GM23338 (cell line): ENCODE measurements at regions not wholly inside any gene's neighbourhood (a gene's known extent, or its start where the extent isn't known, plus 50 kb on each side); places are given as distances from the start of the nearest gene placed in this dataset.

ENCODE experiments used
- ATAC-seq: fragments of 200-7000 bp; cut with Tn5 transposase; 3 replicates; pipeline ENCODE4 v1.9.1; 2020
- DNase-seq: peaks from one replicate; pipeline ENCODE4 v3.0.0-alpha.2; 2015; ENCODE audit warnings: low spot score
- H2AFZ ChIP-seq: fragments of 200-600 bp; sonication (generic); 2 replicates; pipeline ENCODE4 v1.8.0; 2016; ENCODE audit warnings: antibody characterized with exemption, mild to moderate bottlenecking, moderate library complexity
- H3F3A ChIP-seq: fragments of 200-600 bp; sonication (generic); replicated peaks from 2 replicates; pipeline ENCODE4 v1.8.0; 2017; ENCODE audit warnings: antibody characterized with exemption, mixed run types, low read depth
- H3K27ac ChIP-seq: fragments of 200-600 bp; sonication (generic); 2 replicates; pipeline ENCODE4 v1.6.1; 2016; ENCODE audit warnings: low read depth
- H3K27me3 ChIP-seq: fragments of 200-600 bp; sonication (generic); 2 replicates; pipeline ENCODE4 v1.8.0; 2016; ENCODE audit warnings: mild to moderate bottlenecking, mixed run types, moderate library complexity; ENCODE audit not compliant: insufficient read depth
- H3K36me3 ChIP-seq: fragments of 200-600 bp; sonication (generic); 2 replicates; pipeline ENCODE4 v1.8.0; 2016; ENCODE audit warnings: mild to moderate bottlenecking; ENCODE audit not compliant: insufficient read depth
- H3K4me1 ChIP-seq: fragments of 200-600 bp; sonication (generic); 2 replicates; pipeline ENCODE4 v1.8.0; 2016; ENCODE audit warnings: mild to moderate bottlenecking, moderate library complexity; ENCODE audit not compliant: insufficient read depth
- H3K4me2 ChIP-seq: fragments of 200-600 bp; sonication (generic); 2 replicates; pipeline ENCODE4 v1.7.1; 2017; ENCODE audit warnings: mixed run types
- H3K4me3 ChIP-seq: fragments of 200-600 bp; sonication (generic); 2 replicates; pipeline ENCODE4 v1.6.1; 2016; ENCODE audit warnings: mixed run types
- H3K79me2 ChIP-seq: fragments of 200-600 bp; sonication (generic); replicated peaks from 2 replicates; pipeline ENCODE4 v1.8.0; 2017; ENCODE audit warnings: mild to moderate bottlenecking; ENCODE audit not compliant: insufficient read depth
- H3K9me2 ChIP-seq: fragments of 200-600 bp; sonication (generic); 2 replicates; pipeline ENCODE4 v1.8.0; 2017; ENCODE audit not compliant: insufficient read depth
- H4K20me1 ChIP-seq: fragments of 200-600 bp; sonication (generic); replicated peaks from 2 replicates; pipeline ENCODE4 v1.8.0; 2017; ENCODE audit warnings: mild to moderate bottlenecking; ENCODE audit not compliant: insufficient read depth
- H3K27ac Mint-ChIP-seq: 2 replicates; pipeline ENCODE4 v1.8.0; 2020; ENCODE audit warnings: inconsistent platforms, mild to moderate bottlenecking, moderate library complexity, mixed read lengths
- H3K27me3 Mint-ChIP-seq: 3 replicates; pipeline ENCODE4 v1.8.0; 2022; ENCODE audit warnings: low read depth, mild to moderate bottlenecking, moderate library complexity, mixed read lengths, inconsistent platforms; ENCODE audit not compliant: insufficient read depth, poor library complexity
- H3K36me3 Mint-ChIP-seq: 3 replicates; pipeline ENCODE4 v1.8.0; 2021; ENCODE audit warnings: low read depth, mild to moderate bottlenecking, inconsistent platforms, moderate library complexity, mixed read lengths
- H3K4me1 Mint-ChIP-seq: 3 replicates; pipeline ENCODE4 v1.8.0; 2020; ENCODE audit warnings: mild to moderate bottlenecking, inconsistent platforms, mixed read lengths
- H3K4me3 Mint-ChIP-seq: 3 replicates; pipeline ENCODE4 v1.8.0; 2021; ENCODE audit warnings: moderate library complexity, mild to moderate bottlenecking, inconsistent platforms, mixed read lengths
- H3K9me3 Mint-ChIP-seq: 3 replicates; pipeline ENCODE4 v1.8.0; 2020; ENCODE audit warnings: moderate library complexity, mild to moderate bottlenecking, inconsistent platforms, mixed read lengths
- CREB1 ChIP-seq: fragments of 250-450 bp; sonication (Bioruptor Pico); IDR thresholded peaks from 2 replicates; pipeline ENCODE4 v1.5.0; 2020; ENCODE audit warnings: low read depth, mild to moderate bottlenecking, moderate library complexity
- EZH2 ChIP-seq: fragments of 200-600 bp; sonication (generic); IDR thresholded peaks from one replicate; pipeline ENCODE4 v1.8.0; 2017; ENCODE audit warnings: antibody characterized with exemption, mild to moderate bottlenecking, low read depth; ENCODE audit not compliant: unreplicated experiment
- ZNF114 ChIP-seq: fragments of 250-450 bp; sonication (Bioruptor Pico); IDR thresholded peaks from 2 replicates; pipeline ENCODE4 v1.5.0; 2020; ENCODE audit warnings: mild to moderate bottlenecking, moderate library complexity
- TF ChIP-seq, protein P1 (sequence below), 2 experiments: fragments of 200-600 bp in 1 of 2; sonication (generic) in 1 of 2; conservative IDR thresholded peaks; 2 replicates each; pipeline versions ENCODE4 v1.5.1 to v1.6.1; 2016 to 2017; ENCODE audit warnings: antibody characterized with exemption in 2 of 2, low read depth in 2 of 2, mild to moderate bottlenecking in 2 of 2, moderate library complexity in 1 of 2
- TF ChIP-seq, protein P2 (sequence below): fragments of 250-450 bp; sonication (Bioruptor Pico); IDR thresholded peaks from 2 replicates; pipeline ENCODE4 v1.5.0; 2020; ENCODE audit warnings: mild to moderate bottlenecking, moderate library complexity

- TF ChIP-seq ZNF114 (CRISPR knock-in tag): no peak
- TF ChIP-seq, protein P1, sequence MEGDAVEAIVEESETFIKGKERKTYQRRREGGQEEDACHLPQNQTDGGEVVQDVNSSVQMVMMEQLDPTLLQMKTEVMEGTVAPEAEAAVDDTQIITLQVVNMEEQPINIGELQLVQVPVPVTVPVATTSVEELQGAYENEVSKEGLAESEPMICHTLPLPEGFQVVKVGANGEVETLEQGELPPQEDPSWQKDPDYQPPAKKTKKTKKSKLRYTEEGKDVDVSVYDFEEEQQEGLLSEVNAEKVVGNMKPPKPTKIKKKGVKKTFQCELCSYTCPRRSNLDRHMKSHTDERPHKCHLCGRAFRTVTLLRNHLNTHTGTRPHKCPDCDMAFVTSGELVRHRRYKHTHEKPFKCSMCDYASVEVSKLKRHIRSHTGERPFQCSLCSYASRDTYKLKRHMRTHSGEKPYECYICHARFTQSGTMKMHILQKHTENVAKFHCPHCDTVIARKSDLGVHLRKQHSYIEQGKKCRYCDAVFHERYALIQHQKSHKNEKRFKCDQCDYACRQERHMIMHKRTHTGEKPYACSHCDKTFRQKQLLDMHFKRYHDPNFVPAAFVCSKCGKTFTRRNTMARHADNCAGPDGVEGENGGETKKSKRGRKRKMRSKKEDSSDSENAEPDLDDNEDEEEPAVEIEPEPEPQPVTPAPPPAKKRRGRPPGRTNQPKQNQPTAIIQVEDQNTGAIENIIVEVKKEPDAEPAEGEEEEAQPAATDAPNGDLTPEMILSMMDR (conservative IDR thresholded peaks at IDR 0.05; ENCODE audit: low read depth in 2 of 2): no peak
- TF ChIP-seq CREB1 (CRISPR knock-in tag): no peak
Observed at GRCh38 chr3:166637984-166638530, 742.0 kb downstream of the ZBBX start (continued).

- ATAC-seq: no peak
- Histone ChIP-seq H3K4me1 (no peaks in the 10 kb centered on the region), H2AFZ (peak overlapping the region; percentile 39; the same call in 1 of the 2 replicates), H3K27ac (no peak overlapping the region), H3K36me3 (no peaks in the 10 kb centered on the region), H3F3A (no peaks in the 10 kb centered on the region), H4K20me1 (no peaks in the 10 kb centered on the region), H3K9me2 (no peaks in the 10 kb centered on the region), H3K27me3 (no peaks in the 10 kb centered on the region), H3K79me2 (no peaks in the 10 kb centered on the region), H3K4me3 (no peak overlapping the region), H3K4me2 (no peak overlapping the region)
- Mint-ChIP-seq H3K4me1 (no peaks in the 10 kb centered on the region), H3K27ac (no peak overlapping the region; the same call in 1 of the 2 replicates), H3K27me3 (no peaks in the 10 kb centered on the region), H3K36me3 (peaks cover 2% of the 10 kb centered on the region; the same call in 1 of the 3 replicates), H3K4me3 (no peak overlapping the region), H3K9me3 (no peaks in the 10 kb centered on the region)
- no peak for DNase-seq
- no peak for TF ChIP-seq EZH2
- TF ChIP-seq, protein P2, sequence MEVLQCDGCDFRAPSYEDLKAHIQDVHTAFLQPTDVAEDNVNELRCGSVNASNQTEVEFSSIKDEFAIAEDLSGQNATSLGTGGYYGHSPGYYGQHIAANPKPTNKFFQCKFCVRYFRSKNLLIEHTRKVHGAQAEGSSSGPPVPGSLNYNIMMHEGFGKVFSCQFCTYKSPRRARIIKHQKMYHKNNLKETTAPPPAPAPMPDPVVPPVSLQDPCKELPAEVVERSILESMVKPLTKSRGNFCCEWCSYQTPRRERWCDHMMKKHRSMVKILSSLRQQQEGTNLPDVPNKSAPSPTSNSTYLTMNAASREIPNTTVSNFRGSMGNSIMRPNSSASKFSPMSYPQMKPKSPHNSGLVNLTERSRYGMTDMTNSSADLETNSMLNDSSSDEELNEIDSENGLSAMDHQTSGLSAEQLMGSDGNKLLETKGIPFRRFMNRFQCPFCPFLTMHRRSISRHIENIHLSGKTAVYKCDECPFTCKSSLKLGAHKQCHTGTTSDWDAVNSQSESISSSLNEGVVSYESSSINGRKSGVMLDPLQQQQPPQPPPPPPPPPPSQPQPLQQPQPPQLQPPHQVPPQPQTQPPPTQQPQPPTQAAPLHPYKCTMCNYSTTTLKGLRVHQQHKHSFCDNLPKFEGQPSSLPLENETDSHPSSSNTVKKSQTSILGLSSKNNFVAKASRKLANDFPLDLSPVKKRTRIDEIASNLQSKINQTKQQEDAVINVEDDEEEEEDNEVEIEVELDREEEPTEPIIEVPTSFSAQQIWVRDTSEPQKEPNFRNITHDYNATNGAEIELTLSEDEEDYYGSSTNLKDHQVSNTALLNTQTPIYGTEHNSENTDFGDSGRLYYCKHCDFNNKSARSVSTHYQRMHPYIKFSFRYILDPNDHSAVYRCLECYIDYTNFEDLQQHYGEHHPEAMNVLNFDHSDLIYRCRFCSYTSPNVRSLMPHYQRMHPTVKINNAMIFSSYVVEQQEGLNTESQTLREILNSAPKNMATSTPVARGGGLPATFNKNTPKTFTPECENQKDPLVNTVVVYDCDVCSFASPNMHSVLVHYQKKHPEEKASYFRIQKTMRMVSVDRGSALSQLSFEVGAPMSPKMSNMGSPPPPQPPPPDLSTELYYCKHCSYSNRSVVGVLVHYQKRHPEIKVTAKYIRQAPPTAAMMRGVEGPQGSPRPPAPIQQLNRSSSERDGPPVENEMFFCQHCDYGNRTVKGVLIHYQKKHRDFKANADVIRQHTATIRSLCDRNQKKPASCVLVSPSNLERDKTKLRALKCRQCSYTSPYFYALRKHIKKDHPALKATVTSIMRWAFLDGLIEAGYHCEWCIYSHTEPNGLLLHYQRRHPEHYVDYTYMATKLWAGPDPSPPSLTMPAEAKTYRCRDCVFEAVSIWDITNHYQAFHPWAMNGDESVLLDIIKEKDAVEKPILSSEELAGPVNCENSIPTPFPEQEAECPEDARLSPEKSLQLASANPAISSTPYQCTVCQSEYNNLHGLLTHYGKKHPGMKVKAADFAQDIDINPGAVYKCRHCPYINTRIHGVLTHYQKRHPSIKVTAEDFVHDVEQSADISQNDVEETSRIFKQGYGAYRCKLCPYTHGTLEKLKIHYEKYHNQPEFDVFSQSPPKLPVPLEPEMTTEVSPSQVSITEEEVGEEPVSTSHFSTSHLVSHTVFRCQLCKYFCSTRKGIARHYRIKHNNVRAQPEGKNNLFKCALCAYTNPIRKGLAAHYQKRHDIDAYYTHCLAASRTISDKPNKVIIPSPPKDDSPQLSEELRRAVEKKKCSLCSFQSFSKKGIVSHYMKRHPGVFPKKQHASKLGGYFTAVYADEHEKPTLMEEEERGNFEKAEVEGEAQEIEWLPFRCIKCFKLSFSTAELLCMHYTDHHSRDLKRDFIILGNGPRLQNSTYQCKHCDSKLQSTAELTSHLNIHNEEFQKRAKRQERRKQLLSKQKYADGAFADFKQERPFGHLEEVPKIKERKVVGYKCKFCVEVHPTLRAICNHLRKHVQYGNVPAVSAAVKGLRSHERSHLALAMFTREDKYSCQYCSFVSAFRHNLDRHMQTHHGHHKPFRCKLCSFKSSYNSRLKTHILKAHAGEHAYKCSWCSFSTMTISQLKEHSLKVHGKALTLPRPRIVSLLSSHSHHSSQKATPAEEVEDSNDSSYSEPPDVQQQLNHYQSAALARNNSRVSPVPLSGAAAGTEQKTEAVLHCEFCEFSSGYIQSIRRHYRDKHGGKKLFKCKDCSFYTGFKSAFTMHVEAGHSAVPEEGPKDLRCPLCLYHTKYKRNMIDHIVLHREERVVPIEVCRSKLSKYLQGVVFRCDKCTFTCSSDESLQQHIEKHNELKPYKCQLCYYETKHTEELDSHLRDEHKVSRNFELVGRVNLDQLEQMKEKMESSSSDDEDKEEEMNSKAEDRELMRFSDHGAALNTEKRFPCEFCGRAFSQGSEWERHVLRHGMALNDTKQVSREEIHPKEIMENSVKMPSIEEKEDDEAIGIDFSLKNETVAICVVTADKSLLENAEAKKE (CRISPR knock-in tag): no peak
Observed at GRCh38 chr3:166634091-166634746, 745.9 kb downstream of the ZBBX start.
